NCI-H1436 treated with DMSO at 0.1 percent for 48 hours (cell line): ENCODE measurements at regions not wholly inside any gene's neighbourhood (a gene's known extent, or its start where the extent isn't known, plus 50 kb on each side); places are given as distances from the start of the nearest gene placed in this dataset.
"Not testable (repeated sequence)": the region's sequence is repeated elsewhere in the genome, so short reads cannot be mapped to it uniquely, and the experiment has no call there.

Experiments
- DNase-seq: peaks from one replicate; lab custom pipeline; 2025; lab: John Stamatoyannopoulos, UW

- no peak for DNase-seq
Observed at GRCh38 chr6:72457738-72458137, 164.1 kb upstream of the KCNQ5 start.

- no peak for DNase-seq
Observed at GRCh38 chr6:72458521-72458920, 163.3 kb upstream of the KCNQ5 start.

GRCh38 chr6:72461144-72461543, 160.7 kb upstream of the KCNQ5 start:
- no peak for DNase-seq

GRCh38 chr6:72464246-72464645, 157.6 kb upstream of the KCNQ5 start:
- no peak for DNase-seq

- no peak for DNase-seq
Observed at GRCh38 chr6:72464791-72465691, 156.8 kb upstream of the KCNQ5 start.

GRCh38 chr6:72466471-72466870, 155.4 kb upstream of the KCNQ5 start:
- no peak for DNase-seq

- DNase-seq = peak; percentile 50
Observed at GRCh38 chr6:72466971-72467566, 154.8 kb upstream of the KCNQ5 start.

GRCh38 chr6:72469406-72469983, 152.4 kb upstream of the KCNQ5 start:
- not testable (repeated sequence) for DNase-seq

- DNase-seq = no peak
Observed at GRCh38 chr6:72476051-72476450, 145.8 kb upstream of the KCNQ5 start.

GRCh38 chr6:72476646-72477045, 145.2 kb upstream of the KCNQ5 start:
- no peak for DNase-seq

GRCh38 chr6:72495441-72495840, 126.4 kb upstream of the KCNQ5 start:
- DNase-seq = no peak

GRCh38 chr6:72497186-72497585, 124.7 kb upstream of the KCNQ5 start:
- DNase-seq = no peak

- DNase-seq = no peak
Observed at GRCh38 chr6:72500669-72501068, 121.2 kb upstream of the KCNQ5 start.

- DNase-seq = no peak
Observed at GRCh38 chr6:72504406-72504805, 117.5 kb upstream of the KCNQ5 start.

GRCh38 chr6:72505446-72505845, 116.4 kb upstream of the KCNQ5 start:
- no peak for DNase-seq

- DNase-seq = no peak
Observed at GRCh38 chr6:72519871-72520270, 102.0 kb upstream of the KCNQ5 start.

GRCh38 chr6:72521684-72522083, 100.2 kb upstream of the KCNQ5 start:
- DNase-seq = no peak

GRCh38 chr6:72522735-72523141, 99.1 kb upstream of the KCNQ5 start:
- peak; percentile 43 for DNase-seq

GRCh38 chr6:72524011-72524645, 97.7 kb upstream of the KCNQ5 start:
- peak; percentile 91 for DNase-seq

GRCh38 chr6:72525821-72526510, 95.9 kb upstream of the KCNQ5 start:
- DNase-seq = no peak

- DNase-seq = no peak
Observed at GRCh38 chr6:72530152-72530551, 91.7 kb upstream of the KCNQ5 start.

GRCh38 chr6:72530750-72531149, 91.1 kb upstream of the KCNQ5 start:
- DNase-seq = no peak
